Ramos (cell line): ENCODE measurements at regions not wholly inside any gene's neighbourhood (a gene's known extent, or its start where the extent isn't known, plus 50 kb on each side); places are given as distances from the start of the nearest gene placed in this dataset.

Experiments
- in situ Hi-C: fragments of 300-500 bp; cut with MboI; formaldehyde crosslinking; loops from one replicate; pipeline ENCODE4 v1.14.3; 2022; ENCODE audit warnings: low sequenced_read_pairs; ENCODE audit not compliant: unreplicated experiment

GRCh38 chr11:19393941-19394340 lies 153.2 kb upstream of the E2F8 start:
- in situ Hi-C loops: no loop called here

GRCh38 chr11:19392847-19393518 lies 152.2 kb upstream of the E2F8 start:
- in situ Hi-C loops: no loop called here

- in situ Hi-C loops: no loop called here
These were observed 151.6 kb upstream of the E2F8 start for GRCh38 chr11:19392321-19392720.

GRCh38 chr11:19391652-19392051 lies 150.9 kb upstream of the E2F8 start:
- in situ Hi-C loops: no loop called here

GRCh38 chr11:19391026-19391425 lies 150.3 kb upstream of the E2F8 start:
- in situ Hi-C loops: no loop called here

- in situ Hi-C loops: no loop called here
These were observed 149.1 kb upstream of the E2F8 start for GRCh38 chr11:19389787-19390303.

- in situ Hi-C loops: no loop called here
These were observed 141.4 kb upstream of the E2F8 start for GRCh38 chr11:19382131-19382611.

- in situ Hi-C loops: no loop called here
These were observed 139.6 kb upstream of the E2F8 start for GRCh38 chr11:19380375-19380774.

- in situ Hi-C loops: no loop called here
These were observed 138.7 kb upstream of the E2F8 start for GRCh38 chr11:19379465-19379864.

GRCh38 chr11:19378814-19379213 lies 138.1 kb upstream of the E2F8 start:
- in situ Hi-C loops: no loop called here

- in situ Hi-C loops: no loop called here
These were observed 137.1 kb upstream of the E2F8 start for GRCh38 chr11:19377881-19378280.

GRCh38 chr11:19375440-19375839 lies 134.7 kb upstream of the E2F8 start:
- in situ Hi-C loops: no loop called here

GRCh38 chr11:19374151-19374569 lies 133.4 kb upstream of the E2F8 start:
- in situ Hi-C loops: no loop called here

GRCh38 chr11:19372381-19372780 lies 131.6 kb upstream of the E2F8 start:
- in situ Hi-C loops: no loop called here

- in situ Hi-C loops: no loop called here
These were observed 129.5 kb upstream of the E2F8 start for GRCh38 chr11:19370100-19370861.

- in situ Hi-C loops: no loop called here
These were observed 128.1 kb upstream of the E2F8 start for GRCh38 chr11:19368726-19369375.

GRCh38 chr11:19366992-19367709 lies 126.4 kb upstream of the E2F8 start:
- in situ Hi-C loops: no loop called here

GRCh38 chr11:19365743-19366410 lies 125.1 kb upstream of the E2F8 start:
- in situ Hi-C loops: no loop called here

GRCh38 chr11:19359221-19360000 lies 118.7 kb upstream of the E2F8 start:
- in situ Hi-C loops: no loop called here
